Astrocyte of the cerebellum (primary cell): ENCODE measurements at regions not wholly inside any gene's neighbourhood (a gene's known extent, or its start where the extent isn't known, plus 50 kb on each side); places are given as distances from the start of the nearest gene placed in this dataset.

Experiments
- DNase-seq: peaks from one replicate; pipeline ENCODE4 v3.0.0-alpha.2; 2011; ENCODE audit warnings: low read depth
- H3K4me3 ChIP-seq: 2 replicates; pipeline ENCODE4 v1.5.1; 2011; ENCODE audit warnings: mild to moderate bottlenecking, low read depth, low read length, moderate library complexity
- CTCF ChIP-seq: IDR thresholded peaks from 2 replicates; pipeline ENCODE4 v1.5.1; 2012; ENCODE audit warnings: low read length, low read depth, moderate library complexity, mild to moderate bottlenecking; ENCODE audit errors: missing control alignments
- in situ Hi-C: cut with HindIII; loops from 2 replicates; pipeline ENCODE4 v1.10.0; 2017; ENCODE audit warnings: low sequenced_read_pairs

- no peak for TF ChIP-seq CTCF
- DNase-seq = no peak
- H3K4me3 ChIP-seq = no peak overlapping the region
- in situ Hi-C loops = no loop called here
These were observed 474.2 kb upstream of the GRID2 start for GRCh38 chr4:91829531-91829930.

- TF ChIP-seq CTCF = no peak
- DNase-seq = no peak
- H3K4me3 ChIP-seq = no peak overlapping the region
- in situ Hi-C loops = no loop called here
These were observed 472.9 kb upstream of the GRID2 start for GRCh38 chr4:91830681-91831395.

GRCh38 chr4:91837608-91838029, 466.1 kb upstream of the GRID2 start:
- no peak overlapping the region for H3K4me3 ChIP-seq
- TF ChIP-seq CTCF = no peak
- no peak for DNase-seq
- in situ Hi-C loops = no loop called here

- no peak for DNase-seq
- in situ Hi-C loops = no loop called here
- H3K4me3 ChIP-seq = no peak overlapping the region
- TF ChIP-seq CTCF = no peak
These were observed 465.4 kb upstream of the GRID2 start for GRCh38 chr4:91838181-91838861.

GRCh38 chr4:91840359-91840758, 463.4 kb upstream of the GRID2 start:
- H3K4me3 ChIP-seq = no peak overlapping the region
- in situ Hi-C loops = no loop called here
- TF ChIP-seq CTCF = no peak
- DNase-seq = no peak

GRCh38 chr4:91846233-91846632, 457.5 kb upstream of the GRID2 start:
- in situ Hi-C loops = no loop called here
- no peak for TF ChIP-seq CTCF
- H3K4me3 ChIP-seq = no peak overlapping the region
- no peak for DNase-seq
